ENCODE measurements at regions not wholly inside any gene's neighbourhood (a gene's known extent, or its start where the extent isn't known, plus 50 kb on each side); places are given as distances from the start of the nearest gene placed in this dataset.

GRCh38 chr2:22901471-22902179, 483.4 kb upstream of the KLHL29 start:
- no peak for DNase-seq (ENCODE audit: low read depth in 1 of 2, low spot score in 1 of 2)
- Histone ChIP-seq H3K4me3 (no peak overlapping the region), H3K4me1 (no peaks in the 10 kb centered on the region), H3K4me2 (no peak overlapping the region), H3K27ac (no peak overlapping the region), H3K9me3 (no peaks in the 10 kb centered on the region)
- TF ChIP-seq ZNF302 (CRISPR knock-in tag; IDR thresholded peaks at IDR 0.05) (no peak), GATA3 (IDR thresholded peaks at IDR 0.05; ENCODE audit: borderline replicate concordance) (no peak), JUNB (IDR thresholded peaks at IDR 0.05) (no peak), MYC (IDR thresholded peaks at IDR 0.05; ENCODE audit: borderline replicate concordance, low read length) (no peak), MAX (IDR thresholded peaks at IDR 0.05) (no peak), RCOR1 (IDR thresholded peaks at IDR 0.05; ENCODE audit: low read depth, low read length) (no peak), POLR2A (IDR thresholded peaks at IDR 0.05; ENCODE audit: low read length) (no peak), SMC3 (IDR thresholded peaks at IDR 0.05) (no peak), EHMT2 (IDR thresholded peaks at IDR 0.05; ENCODE audit: low read depth) (no peak), HES2 (IDR thresholded peaks at IDR 0.05) (no peak), CTCF (IDR thresholded peaks at IDR 0.05) (no peak), EP300 (IDR thresholded peaks at IDR 0.05) (no peak), ATOH8 (CRISPR knock-in tag; IDR thresholded peaks at IDR 0.05; ENCODE audit: low read depth) (no peak), MAFK (IDR thresholded peaks at IDR 0.05; ENCODE audit: partially characterized antibody) (no peak), PHF8 (IDR thresholded peaks at IDR 0.05; ENCODE audit: borderline replicate concordance, low read depth) (no peak), RARB (CRISPR knock-in tag; IDR thresholded peaks at IDR 0.05) (no peak), EHF (CRISPR knock-in tag; IDR thresholded peaks at IDR 0.05) (no peak), HOXB5 (CRISPR knock-in tag; IDR thresholded peaks at IDR 0.05) (no peak)
- POLR2A ChIA-PET, result no interaction called here
- WGBS (ENCODE audit: missing lambda C conversion rate), result 17% methylated on average over 9 of the region's 9 CpGs
- CTCF ChIA-PET, result interaction anchor here (0.9 kb wide), 1 partner anchor 11 kb away, joined by 3 read pairs; no protein-coding TSS in a partner anchor
- ATAC-seq, result no peak
- FAIRE-seq, result no peak

GRCh38 chr2:22902180-22902550, 482.8 kb upstream of the KLHL29 start:
- Histone ChIP-seq H3K4me2 (no peak overlapping the region), H3K27ac (no peak overlapping the region), H3K4me3 (no peak overlapping the region), H3K4me1 (no peaks in the 10 kb centered on the region), H3K9me3 (no peaks in the 10 kb centered on the region)
- DNase-seq (ENCODE audit: low read depth in 1 of 2, low spot score in 1 of 2) (no peak), ATAC-seq (no peak), FAIRE-seq (no peak)
- CTCF ChIA-PET, result no interaction called here
- WGBS (ENCODE audit: missing lambda C conversion rate), result 12% methylated on average over 5 of the region's 5 CpGs
- POLR2A ChIA-PET, result no interaction called here
- TF ChIP-seq CTCF (IDR thresholded peaks at IDR 0.05), result no peak
- TF ChIP-seq CBX8 (IDR thresholded peaks at IDR 0.05), result no peak
- TF ChIP-seq SMC3 (IDR thresholded peaks at IDR 0.05), result no peak
- no peak for TF ChIP-seq ZSCAN20 (CRISPR knock-in tag; IDR thresholded peaks at IDR 0.05)
- no peak for TF ChIP-seq RCOR1 (IDR thresholded peaks at IDR 0.05; ENCODE audit: low read depth, low read length)
- no peak for TF ChIP-seq PHF8 (IDR thresholded peaks at IDR 0.05; ENCODE audit: borderline replicate concordance, low read depth)
- no peak for TF ChIP-seq ESRRA (IDR thresholded peaks at IDR 0.05; ENCODE audit: borderline replicate concordance, low read length)
- no peak for TF ChIP-seq MYC (IDR thresholded peaks at IDR 0.05; ENCODE audit: borderline replicate concordance, low read length)
- no peak for TF ChIP-seq E2F6 (IDR thresholded peaks at IDR 0.05; ENCODE audit: borderline replicate concordance, low read depth)
- no peak for TF ChIP-seq JUNB (IDR thresholded peaks at IDR 0.05)
- TF ChIP-seq ATOH8 (CRISPR knock-in tag; IDR thresholded peaks at IDR 0.05; ENCODE audit: low read depth), result no peak
- TF ChIP-seq EP300 (IDR thresholded peaks at IDR 0.05), result no peak
- TF ChIP-seq CBX2 (IDR thresholded peaks at IDR 0.05; ENCODE audit: borderline replicate concordance, low read depth), result no peak
- TF ChIP-seq FOXS1 (CRISPR knock-in tag; IDR thresholded peaks at IDR 0.05), result no peak
